KG1 (cell line): ENCODE measurements at regions not wholly inside any gene's neighbourhood (a gene's known extent, or its start where the extent isn't known, plus 50 kb on each side); places are given as distances from the start of the nearest gene placed in this dataset.

Source experiments
- DNase-seq: peaks from one replicate; lab custom pipeline; 2025; lab: John Stamatoyannopoulos, UW

DNA sequence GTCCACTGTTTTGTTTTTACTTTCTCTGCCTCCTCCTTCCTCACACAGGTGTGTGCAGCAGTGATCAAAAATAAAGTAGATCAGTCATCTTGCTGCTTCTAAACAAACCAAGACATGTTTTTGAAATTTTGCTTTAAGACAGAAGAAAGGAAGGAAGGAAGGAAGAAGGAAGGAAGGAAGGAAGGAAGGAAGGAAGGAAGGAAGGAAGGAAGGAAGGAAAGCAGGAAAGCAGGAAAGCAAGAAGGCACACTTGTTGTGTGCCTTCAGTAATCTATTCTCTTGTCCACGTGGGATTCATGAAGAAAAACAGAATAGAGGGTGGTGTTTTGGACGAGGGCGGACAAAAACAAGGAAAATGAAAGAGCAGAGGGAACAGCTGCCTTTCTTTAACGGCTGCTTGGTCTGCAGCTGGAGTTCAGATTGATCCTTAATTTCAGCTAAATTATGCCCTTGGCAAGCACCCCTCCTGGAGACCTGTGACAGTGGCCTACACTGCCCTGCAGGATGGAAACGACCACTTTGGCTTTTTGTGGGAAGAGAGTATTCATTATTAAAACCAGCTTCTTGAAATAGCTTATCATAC is 188.5 kb upstream of the IRX3 start:
- DNase-seq, result no peak

DNA sequence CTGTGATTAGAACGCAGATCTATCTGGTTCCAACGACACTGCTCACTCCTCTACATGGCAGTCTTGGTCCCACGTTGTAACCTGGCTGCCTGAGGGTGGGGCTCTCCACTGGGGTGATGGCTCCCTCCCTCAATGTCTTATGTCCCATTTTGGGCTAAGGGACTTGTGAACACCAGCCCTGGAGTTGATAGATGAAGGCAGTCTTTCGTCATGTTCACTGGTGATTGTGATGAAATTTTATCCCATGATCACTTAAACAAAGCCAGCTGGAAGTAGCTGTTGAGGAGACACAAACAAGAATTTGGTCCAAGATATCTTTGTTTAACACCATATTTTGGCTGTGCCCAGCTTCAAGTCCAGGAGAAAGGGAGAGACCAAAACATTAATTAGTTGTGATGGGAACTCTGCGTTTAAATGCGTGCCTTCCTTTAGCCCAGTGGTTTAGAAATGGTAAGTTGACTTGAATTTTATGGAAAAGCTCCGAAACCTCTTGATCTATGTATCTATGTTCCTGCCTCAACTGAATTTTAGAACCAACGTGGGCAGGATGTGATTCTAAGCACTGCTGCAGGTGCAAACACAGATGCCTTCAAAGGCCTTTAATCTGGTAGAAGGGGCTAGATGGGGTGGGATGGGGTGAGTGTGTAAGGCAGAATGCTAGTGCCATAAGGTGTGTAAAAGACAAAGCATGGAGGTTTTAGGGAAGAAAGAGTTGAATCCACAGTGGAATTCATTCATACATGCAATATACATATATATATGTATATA is 186.8 kb upstream of the IRX3 start:
- DNase-seq, result no peak

DNA sequence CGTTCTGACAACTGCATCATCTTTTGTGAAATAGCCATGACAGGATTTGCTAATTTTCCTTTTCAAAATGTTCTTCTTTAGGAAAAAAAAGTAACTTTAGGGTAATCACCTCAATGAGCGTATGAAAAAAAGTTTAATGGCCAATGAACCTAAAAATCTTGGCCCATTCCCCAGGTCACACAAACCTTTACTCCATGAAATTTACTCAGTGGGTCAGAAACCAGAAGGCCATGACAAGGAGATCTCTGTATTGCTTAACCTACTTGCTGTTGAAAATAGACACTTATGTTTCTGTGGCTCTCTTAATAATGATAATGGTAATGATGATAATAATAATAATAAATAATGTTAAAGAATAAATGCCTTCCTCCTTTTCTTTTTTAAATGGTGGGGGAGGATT is 180.8 kb upstream of the IRX3 start:
- no peak for DNase-seq

DNA sequence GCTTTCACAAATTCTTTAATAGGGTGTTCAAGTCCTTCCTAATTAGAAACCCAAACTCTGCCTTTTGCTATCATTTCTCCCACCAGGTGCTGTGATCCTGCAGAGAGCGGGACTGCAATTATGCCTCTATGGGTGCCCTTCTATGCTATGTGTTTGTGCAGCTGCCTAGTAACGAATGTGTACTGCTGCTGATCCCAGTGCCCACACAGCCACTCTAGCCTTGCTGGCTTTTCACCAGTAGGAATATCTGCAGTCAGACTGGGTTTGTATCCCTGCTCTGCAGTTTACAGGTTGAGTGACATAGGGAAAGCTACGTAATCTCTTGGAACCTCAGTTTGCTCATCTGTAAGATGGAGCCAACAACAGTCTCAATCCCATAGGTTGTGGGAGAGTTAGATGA is 179.6 kb upstream of the IRX3 start:
- DNase-seq, result no peak

DNA sequence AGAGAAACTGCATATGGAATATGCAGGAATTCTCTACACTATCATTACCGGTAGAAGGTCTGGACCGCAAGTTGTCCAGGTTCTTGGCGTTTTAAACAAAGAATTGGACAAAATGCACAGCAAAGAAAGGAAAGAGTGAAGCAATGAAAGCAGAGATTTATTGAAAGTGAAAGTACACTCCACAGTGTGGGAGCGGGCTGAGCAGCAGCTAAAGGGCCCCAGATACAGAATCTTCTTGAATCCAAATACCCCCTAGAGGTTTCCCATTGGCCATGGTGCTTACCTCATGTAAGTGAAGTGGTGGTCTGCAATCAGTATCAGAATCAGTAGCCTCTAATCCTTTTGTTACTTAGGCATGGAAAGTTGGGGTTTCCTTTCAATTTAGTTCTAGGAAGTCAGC is 178.5 kb upstream of the IRX3 start:
- DNase-seq, result no peak

- DNase-seq, result no peak
Observed at GRCh38 chr16:54462771-54463170, 176.2 kb upstream of the IRX3 start.

- no peak for DNase-seq
Observed at GRCh38 chr16:54462151-54462651, 175.6 kb upstream of the IRX3 start.

DNA sequence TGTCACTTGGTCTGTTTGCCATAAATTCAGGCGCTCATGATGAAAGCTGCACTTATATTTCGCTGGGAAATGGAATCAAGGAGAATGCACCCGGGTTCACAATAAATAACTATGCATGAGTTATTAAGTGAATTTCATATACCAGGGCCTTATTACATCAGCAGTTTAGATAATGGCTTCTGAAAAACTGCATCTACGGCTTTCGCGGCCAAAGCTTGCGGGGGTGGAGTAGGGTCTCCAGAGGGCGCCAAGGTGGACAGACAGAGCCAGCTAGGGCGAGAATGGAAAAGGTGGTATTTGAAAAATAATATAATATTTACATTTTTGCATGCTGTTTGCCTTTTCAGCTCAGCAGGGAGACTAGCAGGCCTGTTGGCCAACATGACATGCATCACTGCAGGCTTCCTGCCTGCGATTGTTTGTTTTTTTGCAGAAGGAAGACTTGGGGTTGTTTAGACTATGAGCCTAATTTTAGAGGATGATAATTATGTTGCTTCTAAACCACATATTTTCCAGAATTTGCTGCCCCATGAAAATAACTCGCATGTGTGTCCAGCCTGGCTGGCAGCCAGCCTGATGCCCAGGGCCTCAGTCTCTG is 173.8 kb upstream of the IRX3 start:
- DNase-seq, result no peak

- DNase-seq, result no peak
Observed at GRCh38 chr16:54459509-54460262, 173.1 kb upstream of the IRX3 start.

DNA sequence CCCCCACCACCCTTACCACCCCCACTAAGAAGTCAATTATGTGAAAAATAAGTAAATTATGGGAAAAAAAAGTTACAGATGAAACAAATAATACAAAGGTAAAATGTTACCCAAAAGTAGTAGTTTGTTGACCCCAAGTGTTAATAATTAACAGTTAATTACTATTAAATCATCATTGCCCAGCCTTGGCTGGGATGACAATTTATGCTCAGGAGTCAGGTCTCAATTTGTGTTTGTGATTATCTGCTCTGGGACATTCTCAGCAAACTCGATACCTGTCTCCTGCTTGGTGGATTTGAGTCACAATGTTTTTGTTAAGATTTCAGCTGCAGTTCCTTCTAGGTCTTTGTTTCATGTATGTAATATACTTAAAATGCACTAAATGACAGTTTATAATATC is 172.3 kb upstream of the IRX3 start:
- DNase-seq, result no peak

GRCh38 chr16:54456291-54456690 is 169.7 kb upstream of the IRX3 start:
- no peak for DNase-seq

GRCh38 chr16:54455030-54455725 is 168.6 kb upstream of the IRX3 start:
- DNase-seq, result no peak

- DNase-seq, result no peak
Observed at GRCh38 chr16:54454616-54455015, 168.0 kb upstream of the IRX3 start.

DNA sequence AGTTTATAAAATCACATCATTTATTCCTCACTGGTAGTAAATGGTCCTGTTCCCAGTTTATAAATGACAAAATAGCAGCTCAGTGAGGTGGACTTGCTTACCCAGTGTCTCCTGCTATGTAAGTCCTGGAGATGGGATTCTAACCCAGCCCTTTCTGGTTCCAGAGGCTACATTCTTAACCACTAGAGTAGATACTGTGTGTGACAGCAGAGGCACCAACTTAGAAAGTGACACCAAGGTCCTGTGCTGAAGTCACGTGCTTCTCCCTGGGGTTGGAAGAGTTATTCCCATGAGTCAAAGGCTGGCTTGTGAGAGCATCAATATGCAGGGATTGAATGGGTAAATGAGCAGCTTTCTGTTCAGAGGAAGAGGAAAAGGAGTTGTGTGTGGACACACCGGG is 167.3 kb upstream of the IRX3 start:
- DNase-seq, result no peak

DNA sequence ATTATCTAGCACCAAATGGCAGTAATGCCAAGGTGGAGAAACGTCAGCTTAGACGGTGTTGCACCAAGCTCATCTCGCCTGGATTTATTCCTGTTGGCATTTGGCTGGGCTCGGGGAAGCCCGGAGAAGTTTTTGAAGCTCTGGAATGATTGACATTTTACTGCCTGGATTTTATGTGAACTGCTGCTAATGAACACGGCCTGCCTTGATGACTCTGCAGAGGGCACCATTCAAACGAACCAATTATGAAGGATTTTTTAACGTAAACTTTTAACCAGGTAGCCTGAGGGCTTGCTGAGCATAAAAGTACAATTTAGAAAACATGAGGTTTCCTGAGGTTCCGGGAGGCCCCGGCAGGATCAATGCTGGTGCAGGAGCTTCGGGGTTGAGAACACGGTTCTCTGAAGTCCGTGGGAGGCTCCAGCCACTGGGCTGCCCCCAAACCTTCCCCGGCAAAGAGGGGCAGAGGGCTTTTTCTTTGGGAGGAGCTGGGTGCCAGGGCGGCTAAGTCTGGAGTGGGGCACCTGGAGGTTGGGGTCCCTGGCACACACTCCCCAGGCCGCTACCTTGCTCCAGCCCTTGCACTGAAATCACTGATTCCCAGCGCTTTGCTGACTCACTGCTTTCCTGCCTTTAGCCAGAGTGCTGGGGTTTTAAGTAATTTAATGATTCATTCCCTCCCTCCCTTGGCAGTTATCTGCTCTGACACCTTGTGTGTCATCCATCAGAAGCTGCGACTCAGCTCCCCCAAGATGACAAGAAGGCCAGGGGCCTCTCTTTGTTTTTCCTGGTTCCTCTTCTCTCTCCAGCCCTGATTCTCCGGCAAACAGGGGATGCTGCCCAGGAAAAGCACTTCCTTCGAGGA is 161.2 kb upstream of the IRX3 start:
- DNase-seq, result no peak

DNA sequence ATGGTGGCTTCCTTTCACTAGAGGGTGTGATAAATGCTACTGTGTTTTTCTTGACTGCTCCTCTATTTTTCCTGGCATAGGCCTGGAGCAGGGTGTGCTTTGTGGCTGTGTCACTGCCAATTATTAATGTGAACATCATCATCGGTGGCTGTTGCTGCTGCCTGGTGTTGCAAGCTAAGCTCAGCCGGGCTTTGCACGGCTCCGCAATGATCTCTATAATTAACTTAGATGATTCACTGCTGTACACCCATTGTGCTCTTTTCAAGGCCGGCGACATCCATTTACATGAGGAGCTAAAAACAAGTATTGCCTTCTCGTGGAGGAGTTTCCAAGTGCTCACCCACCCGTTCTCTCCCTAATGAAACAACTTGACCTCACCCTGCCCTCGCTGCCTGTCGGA is 160.1 kb upstream of the IRX3 start:
- DNase-seq, result no peak

DNA sequence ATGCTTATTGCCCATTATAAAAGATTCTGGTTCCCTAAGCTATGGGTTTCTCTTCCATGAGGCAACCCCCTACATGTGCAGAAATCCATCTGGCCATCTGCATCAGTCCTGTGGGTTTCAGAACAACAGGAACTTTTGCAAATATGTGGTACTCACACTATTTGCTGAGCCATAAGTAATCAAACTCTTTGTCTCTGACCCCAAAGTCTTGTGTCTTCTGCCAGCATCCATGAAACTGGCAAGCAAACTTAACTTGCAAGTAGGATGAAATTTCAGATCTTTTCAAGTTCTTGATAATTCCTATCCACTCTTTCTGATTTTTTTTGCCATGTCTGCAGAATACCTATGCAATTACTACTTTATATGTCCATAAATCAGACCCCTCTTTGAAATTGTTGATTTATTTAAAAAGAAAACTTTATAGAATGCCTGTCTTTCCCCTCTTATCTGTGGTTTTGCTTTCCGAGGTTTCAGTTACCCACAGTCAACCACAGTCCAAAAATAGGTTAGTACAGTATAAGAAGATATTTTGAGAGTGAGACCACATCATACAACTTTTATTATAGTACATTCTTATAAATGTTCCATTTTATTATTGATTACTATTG is 158.4 kb upstream of the IRX3 start:
- peak; percentile 1 for DNase-seq

DNA sequence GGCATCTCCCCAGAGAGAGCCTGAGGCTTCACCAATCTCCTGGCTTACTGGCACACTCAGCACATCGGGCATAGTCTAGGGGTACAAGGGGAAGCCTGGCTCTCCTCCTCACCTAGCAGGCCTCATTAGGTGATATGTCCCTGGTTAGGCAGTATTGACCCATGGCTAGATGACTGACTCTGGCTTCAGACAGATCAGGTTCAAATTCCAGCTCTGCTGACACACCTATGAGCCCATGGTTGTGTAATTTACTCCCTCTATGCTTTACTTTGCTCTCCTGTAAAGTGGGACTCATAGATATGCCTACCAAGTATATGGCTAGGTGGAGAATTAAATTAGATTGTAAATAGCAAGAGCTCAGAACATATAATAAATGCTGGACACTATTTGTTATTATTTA is 157.3 kb upstream of the IRX3 start:
- no peak for DNase-seq

- DNase-seq, result no peak
Observed at GRCh38 chr16:54443352-54443751, 156.8 kb upstream of the IRX3 start.

DNA sequence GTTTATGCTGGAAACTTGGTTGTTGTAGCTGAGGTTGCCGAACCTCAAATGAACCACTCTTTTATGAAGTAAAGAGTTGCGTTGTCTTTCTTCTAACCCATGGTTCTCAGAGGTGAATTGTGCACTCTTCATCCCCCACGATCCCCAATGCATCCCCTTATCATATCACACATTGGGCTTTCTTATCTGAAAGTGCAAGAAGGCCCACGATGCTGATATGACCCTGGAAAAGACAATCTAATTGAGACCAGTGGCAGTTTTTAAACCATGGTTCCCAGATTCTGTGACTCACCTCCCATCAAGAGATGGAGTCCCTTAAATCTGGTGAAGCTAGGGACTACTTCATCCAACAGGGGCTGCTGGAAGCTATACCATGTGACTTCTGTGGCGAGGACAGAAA is 156.3 kb upstream of the IRX3 start:
- no peak for DNase-seq

GRCh38 chr16:54438469-54438868 is 151.9 kb upstream of the IRX3 start:
- no peak for DNase-seq
